ENCODE measurements at regions not wholly inside any gene's neighbourhood (a gene's known extent, or its start where the extent isn't known, plus 50 kb on each side); places are given as distances from the start of the nearest gene placed in this dataset.

GRCh38 chrX:5220421-5220820 is 1008.2 kb downstream of the NLGN4X start:
- no peak for TF ChIP-seq PATZ1 (CRISPR knock-in tag; IDR thresholded peaks at IDR 0.05; ENCODE audit: borderline replicate concordance)
- no peak for TF ChIP-seq RARB (CRISPR knock-in tag; IDR thresholded peaks at IDR 0.05)
- TF ChIP-seq ZFP3 (CRISPR knock-in tag; IDR thresholded peaks at IDR 0.05) = no peak
